ENCODE measurements at regions not wholly inside any gene's neighbourhood (a gene's known extent, or its start where the extent isn't known, plus 50 kb on each side); places are given as distances from the start of the nearest gene placed in this dataset.

DNA sequence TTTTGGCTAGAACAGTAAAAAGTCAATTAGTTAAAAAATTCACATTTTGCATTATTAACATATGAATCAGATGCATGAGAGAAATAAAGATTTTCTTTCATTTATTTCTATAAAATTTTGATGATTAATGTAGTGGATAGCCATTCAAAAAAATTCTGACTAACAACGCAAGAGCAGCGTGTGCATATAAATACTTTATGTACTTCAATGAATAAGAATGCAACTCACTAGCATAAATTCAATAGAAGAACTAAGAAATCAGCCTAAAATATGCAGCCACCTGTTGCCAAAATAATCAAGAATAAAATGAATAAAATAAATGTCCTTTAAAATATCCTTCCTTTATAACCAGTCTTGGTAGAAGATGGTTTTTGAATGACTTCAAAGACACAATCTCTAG is 471.9 kb downstream of the PDGFC start:
- no peak for DNase-seq (ENCODE audit: low read depth)

DNA sequence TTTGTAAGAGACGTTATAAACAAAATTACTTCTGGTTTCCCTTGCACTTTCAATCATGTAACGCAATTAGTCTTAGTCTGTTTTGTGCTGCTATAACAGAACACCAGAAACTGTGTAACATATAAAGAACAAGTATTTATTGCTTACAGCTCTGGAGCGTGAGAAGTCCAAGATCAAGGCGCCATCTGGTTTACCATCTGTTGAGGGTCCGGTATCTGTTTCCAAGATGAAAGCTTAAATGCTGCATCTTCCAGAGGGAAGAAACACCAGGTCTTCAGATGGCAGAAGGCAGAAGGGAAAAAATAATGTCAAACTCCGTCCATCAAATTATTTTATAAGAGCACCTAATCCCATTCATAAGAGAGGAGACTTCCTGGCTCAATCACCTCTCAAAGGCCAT is 474.1 kb downstream of the PDGFC start:
- DNase-seq (ENCODE audit: low read depth), result no peak

DNA sequence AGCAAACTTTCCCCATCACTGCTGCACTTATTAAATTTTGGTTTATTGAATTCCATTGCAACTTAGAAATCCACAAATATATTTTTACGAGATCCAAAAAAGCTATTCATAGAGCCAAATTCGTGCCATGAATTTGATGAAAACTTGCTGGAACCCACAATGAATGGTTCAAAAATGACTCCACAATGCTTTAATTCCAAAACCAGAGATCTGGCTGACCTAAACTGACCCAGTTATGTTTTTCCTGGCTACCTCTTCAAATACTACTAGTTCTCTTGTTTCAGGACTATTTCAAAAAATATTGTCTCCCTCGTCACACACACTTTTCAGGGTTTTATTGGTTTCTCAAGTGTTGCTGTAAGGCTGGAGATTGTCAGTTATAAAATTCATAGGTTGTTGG is 474.8 kb downstream of the PDGFC start:
- peak; percentile 54 for DNase-seq (ENCODE audit: low read depth)

DNA sequence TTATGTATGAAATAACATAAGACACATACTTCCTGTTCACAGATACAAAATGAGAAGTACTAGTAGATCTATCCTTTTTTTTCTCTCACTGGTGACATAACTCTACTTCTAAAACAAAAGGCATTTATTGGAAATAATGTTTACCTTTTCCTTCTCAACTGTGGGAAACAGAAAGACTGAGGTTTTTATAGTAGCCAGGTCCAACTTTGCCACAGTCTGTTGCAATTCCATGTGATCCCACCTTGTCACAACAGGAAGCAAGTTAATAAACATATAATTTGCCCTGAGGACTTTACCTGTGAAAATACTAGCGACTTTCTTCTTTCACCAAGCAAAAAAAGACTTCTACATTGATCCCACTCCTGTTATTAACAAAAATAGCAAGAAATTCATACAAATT is 475.8 kb downstream of the PDGFC start:
- DNase-seq (ENCODE audit: low read depth), result no peak

DNA sequence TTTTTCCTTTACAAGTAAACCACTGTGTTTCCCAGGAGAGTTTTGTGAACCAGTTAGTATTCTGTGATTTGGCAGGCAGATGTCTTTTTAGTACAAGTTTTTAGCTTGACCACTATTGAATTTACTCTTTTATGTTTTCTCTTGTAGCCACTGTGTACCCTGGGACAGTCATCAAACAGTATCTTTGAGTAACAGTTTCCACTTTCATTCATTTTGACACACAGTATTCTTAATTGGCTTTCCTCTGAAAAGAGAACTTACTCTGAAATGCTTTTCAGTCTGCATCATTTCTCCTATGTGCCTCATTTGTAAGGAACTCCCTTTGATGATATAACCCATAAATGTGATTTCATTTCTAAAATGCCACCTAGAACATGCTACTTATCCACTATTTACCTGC is 476.5 kb downstream of the PDGFC start:
- no peak for DNase-seq (ENCODE audit: low read depth)

DNA sequence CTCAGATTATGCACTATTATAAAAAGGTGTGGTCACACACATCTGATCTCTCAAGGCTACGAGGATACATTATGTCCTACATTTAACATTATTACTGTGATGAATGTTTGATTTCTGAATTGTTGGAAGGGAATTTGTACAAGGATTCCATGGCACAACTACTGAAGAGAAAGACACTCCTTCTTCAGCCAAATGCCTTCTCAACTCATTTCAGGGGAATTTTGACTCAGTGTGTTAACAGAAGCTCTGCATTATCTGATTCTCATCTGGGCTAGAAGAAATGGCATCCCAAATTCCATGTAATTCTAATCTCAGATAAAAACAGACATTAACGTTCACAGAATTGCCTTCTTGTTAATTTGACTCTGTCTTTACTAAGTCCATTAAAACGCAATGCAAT is 477.7 kb downstream of the PDGFC start:
- DNase-seq (ENCODE audit: low read depth), result no peak

DNA sequence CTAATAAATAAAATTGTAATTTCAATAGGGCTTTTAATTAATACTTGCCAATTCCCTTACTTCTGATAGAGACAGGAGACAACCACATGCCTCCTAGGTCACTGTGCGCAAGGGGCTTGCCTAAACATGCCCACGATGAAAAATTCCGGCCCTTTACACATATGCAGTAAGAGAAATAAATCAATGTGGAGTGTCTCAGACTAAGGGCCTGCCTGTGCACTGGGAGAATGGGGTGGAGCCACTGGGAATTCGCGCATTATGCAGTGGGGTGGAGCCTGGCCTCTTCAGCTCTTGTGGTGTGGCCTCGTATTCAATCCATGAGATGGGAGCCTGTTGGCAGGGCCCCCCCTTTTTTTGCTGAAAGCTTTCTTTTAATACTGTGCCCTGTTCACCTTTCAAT is 484.5 kb downstream of the PDGFC start:
- no peak for DNase-seq (ENCODE audit: low read depth)

DNA sequence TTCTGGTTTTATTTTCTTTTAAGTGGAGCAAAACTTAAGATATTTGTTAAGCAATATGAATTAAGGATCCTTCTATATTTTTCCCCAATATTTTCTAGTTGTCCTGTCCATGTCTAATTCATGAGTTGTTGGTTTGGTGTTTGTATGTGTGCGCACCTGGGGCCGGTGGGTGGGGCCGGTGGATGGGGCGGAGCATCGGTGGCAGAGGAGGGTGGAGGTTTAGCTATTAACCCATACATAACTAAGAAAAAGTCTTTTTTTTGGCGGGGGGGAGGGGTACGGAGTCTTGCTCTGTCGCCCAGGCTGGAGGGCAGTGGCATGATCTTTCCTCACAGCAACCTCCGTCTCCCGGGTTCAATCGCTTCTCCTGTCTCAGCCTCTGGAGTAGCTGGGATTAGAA is 489.8 kb downstream of the PDGFC start:
- DNase-seq (ENCODE audit: low read depth), result no peak

DNA sequence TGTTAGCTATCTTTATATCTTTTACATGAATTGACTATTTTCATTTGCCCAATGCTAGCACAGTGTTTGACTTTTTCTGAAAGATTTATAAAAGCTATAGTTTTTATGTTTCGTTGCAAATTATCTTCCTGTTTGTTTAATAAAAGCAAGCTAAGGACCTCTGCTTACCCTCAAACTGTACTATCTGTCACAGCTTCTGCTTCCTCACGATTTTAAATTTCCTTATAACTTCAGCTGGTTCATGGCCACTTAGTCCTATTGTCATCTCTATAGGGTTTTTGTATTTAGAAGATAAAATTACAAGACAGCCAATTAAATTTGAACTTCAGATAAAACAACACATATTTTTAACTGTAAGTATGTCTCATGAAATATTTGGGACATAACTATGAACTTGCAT is 494.0 kb downstream of the PDGFC start:
- no peak for DNase-seq (ENCODE audit: low read depth)

DNA sequence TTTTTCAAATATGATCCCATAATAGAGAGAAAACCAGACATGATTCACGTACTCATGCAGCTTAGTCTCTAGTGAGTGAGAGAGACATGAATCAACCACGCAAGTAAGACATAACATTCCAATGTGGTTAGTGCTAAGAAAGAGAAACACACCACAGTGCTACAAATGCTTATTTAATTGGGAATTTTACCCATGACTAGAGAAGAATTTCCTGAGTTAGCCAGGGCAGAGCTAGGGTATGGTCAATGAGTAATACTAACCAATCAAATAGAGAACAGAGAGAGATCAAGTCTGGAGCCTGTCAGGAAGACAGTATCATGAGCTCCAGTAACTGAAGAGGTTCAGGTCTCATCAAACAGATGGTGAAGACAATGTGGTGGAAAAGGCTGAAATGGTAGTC is 495.2 kb downstream of the PDGFC start:
- peak; percentile 85 for DNase-seq (ENCODE audit: low read depth)

DNA sequence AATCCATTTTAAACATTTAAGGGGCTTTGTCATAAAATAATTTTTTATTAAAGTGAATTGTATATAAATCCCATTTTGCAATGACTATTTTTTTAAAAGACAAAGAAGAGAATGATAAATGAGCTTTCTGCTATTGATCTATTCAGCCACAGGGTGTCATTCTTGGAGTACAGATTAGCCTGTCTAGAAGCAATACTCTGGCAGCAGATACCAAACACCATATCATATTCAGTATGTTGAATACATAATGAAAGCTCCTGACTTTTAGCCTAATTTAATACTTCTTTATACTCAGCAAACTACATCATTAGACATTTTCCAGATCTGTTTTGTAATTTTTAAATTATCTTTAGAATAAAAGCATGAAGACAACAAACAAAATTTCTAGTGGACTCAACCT is 496.3 kb downstream of the PDGFC start:
- DNase-seq (ENCODE audit: low read depth), result peak; percentile 72

DNA sequence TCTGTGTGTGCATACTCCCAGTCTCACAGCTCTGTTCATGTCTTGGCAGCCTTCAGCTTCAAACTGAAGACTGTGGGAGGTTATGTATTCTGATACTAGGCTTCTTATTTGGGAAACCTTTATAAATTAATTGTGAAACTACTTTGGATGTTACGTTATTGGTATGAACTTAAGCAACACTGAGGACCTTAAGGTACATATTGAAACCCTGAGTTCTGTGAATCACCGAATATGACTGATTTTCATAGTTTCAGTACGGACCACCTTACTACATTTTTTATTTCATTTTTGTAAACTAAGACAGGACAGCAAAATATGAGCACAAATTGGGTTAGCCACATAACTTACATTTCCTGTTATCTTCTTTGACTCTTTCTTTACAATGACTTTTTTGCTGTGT is 498.4 kb downstream of the PDGFC start:
- no peak for DNase-seq (ENCODE audit: low read depth)

DNA sequence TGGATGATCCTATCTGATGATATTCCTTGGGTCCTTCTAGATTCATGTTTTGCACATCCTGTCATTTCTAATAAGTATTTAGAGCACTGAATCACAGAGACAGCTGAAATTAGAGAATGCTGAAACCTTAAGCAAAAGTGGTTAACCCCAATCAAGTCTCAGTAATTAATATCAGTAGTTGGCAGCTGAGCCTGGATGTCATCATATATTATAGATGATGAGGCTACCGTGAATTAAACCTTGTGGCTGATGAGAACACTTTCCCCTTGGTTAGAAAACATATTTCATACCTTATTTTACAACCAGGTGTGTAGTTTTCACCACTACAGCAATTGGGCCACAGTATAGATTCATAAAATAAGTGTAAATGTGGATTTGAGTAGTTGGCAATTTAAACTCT is 499.0 kb downstream of the PDGFC start:
- peak; percentile 37 for DNase-seq (ENCODE audit: low read depth)

DNA sequence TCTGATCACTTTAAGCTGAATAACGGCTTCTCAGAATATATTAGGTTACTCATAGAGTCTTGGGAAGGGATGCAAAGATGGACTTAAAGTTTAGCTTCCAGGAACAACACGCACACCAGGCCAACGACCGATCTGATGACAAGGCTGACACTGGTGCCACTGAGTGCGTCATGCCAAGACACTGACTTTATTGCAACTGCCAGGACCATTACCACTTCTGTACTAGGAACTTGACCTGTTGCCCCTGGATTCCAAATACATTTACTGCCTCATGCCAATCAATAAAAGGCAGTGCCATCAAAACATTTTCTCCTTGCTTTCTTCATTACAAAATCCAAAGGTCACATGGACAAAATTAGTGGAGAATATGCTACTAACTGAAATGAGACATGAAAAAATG is 505.9 kb upstream of the CTSO start:
- no peak for DNase-seq (ENCODE audit: low read depth)

DNA sequence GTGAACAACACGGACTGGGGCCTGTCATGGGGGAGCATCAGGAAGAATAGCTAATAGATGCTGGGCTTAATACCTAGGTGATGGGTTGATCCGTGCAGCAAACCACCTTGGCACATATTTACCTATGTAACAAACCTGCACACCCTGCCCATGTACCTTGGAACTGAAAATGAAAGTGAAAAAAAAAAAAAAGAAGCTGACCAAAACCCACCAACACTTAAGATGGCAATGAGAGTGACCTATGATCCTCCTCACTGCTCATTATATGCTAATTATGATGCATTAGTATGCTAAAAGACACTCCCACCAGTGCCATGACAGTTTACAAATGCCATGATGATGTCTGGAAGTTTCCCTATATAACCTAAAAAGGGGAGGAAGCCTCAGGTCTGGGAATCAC is 503.2 kb upstream of the CTSO start:
- DNase-seq (ENCODE audit: low read depth), result no peak

DNA sequence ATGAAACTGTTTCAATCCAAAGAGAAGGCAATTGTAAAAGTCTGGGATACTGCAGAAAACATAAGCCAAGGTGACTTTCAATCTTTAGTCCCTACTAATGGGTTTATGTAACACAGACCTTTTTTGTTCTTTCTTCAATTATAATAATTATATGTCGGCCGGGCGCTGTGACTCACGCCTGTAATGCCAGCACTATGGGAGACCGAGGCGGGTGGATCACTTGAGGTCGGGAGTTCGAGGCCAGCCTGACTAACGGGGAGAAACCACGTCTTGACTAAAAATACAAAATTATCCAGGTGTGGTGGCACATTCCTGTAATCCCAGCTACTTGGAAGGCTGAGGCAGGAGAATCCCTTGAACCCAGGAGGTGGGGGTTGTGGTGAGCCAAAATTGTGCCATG is 489.8 kb upstream of the CTSO start:
- no peak for DNase-seq (ENCODE audit: low read depth)

DNA sequence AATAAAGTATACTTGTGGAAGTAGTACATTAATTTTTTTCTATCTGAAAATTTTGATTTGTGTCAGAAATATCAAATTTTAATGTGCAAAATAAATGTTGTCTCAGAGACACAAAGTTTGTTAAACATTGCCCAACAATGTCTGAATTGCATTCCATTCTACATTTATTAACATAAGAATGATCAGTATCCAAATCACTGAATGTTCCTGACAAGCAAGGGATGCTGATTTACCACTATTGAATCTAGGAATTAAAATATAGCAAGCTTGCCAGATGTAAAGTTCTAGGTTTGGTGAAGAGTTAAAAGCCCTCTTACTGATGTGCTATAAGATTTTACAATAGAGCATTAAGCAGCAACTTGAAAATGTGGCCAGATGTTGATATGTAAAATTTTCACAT is 489.2 kb upstream of the CTSO start:
- no peak for DNase-seq (ENCODE audit: low read depth)

DNA sequence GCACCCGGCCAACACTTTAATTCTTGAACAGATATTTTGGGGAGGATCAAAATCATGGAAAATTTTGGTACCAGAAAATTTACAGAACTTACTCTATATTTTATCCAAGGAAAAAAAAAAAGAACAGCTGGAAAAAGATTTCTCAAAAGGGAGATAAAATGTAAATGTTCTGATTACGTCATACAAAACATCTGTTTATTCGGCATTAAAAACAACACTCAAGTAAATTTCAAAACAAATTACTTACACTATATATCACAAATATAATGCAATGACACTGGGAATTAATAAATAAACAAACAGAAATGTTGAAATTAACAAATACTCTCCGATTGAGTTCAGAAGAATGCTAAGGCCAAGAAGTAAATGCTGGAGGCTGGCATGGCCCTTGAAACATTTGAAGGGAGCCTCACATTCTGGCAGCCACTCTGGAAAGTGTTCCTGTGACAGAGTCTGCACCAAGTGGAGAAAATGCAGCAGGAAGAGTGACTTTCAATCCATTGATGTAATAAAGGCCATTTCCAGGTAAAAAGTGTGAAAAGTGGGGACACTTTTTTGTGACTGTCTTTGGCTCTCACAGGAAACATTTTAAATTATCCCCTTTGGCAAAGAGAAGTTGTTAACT is 486.0 kb upstream of the CTSO start:
- no peak for DNase-seq (ENCODE audit: low read depth)

DNA sequence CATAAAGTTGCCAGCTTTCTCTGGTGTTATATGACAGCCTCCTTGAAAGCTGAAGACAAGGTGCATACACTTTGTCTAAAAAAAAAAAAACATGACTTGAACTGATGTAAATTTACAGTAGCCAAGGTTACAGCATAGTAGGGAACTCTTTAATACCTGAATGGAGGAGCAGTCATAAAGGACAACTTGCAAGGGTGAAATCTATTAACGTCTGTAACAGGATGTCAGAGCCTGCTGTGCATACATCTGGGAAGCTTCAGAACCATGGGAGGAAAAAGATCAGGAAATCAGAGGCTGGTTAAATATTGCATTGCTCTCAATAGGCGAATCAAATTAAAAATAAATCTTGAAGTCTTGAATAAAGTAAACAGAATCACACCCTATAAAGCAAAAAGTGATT is 484.0 kb upstream of the CTSO start:
- no peak for DNase-seq (ENCODE audit: low read depth)

DNA sequence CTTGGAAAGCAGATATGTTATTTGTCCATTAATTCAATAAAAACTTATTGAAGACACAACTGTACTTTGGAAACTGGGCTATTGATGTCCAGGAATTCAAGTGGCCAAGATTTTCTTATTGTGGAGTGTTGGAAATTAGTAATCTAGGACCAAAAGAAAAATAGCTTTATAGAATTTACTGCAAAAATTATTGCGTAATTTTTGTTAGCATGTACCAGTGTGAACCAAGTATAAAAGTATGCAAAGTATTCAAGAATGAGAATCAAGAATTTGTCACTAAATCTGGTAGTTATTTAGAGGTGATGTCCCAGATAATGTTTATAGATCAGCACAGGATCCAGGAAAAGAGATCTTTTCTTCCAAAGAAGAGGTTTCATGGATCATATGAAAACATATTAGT is 468.9 kb upstream of the CTSO start:
- no peak for DNase-seq (ENCODE audit: low read depth)

DNA sequence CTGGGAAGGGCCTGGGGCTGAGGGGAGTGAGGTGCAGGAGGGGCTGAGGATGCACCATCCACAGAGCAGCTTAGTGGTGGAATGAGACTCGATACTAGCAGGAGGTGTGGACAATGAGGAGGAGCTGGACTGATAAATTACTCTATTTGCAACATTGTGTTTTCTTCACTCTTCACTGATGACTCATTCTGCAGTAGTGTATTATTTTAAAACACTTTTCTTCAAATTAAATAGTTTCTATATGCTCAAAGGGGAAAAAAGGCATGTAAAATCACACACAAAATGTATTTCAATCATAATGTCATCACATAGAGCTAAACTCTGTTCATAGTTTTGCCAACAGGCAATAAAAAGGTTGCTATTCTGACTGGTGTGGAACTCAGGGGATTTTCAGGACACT is 467.0 kb upstream of the CTSO start:
- DNase-seq (ENCODE audit: low read depth), result no peak

DNA sequence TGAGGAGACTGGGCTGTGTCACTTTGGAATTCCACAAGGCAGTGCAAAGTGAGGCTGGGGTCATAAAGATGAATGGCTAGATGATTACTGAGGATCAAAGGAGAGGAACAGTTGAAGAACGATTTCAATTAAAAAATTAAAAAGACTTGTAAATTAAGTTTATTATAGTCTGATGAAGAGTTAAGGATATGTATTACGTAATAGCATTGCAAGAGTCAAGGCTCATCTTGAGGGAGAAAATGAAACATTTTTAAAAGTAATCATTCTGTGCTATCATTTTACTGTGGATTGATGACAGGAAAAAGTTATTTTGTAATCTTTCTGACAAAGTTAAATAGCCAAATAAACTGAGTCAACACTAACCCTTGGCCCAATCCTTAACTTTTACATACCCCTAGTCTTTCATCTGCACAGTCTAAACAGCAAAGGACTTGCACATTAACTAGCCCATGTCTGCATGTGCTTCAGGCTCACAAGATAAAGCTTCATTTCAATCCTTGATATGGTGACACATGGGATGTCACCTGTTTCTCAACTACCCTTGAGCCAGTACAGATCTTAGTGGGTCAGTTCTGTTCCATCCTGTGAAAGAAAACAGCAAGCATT is 465.5 kb upstream of the CTSO start:
- DNase-seq (ENCODE audit: low read depth), result no peak

DNA sequence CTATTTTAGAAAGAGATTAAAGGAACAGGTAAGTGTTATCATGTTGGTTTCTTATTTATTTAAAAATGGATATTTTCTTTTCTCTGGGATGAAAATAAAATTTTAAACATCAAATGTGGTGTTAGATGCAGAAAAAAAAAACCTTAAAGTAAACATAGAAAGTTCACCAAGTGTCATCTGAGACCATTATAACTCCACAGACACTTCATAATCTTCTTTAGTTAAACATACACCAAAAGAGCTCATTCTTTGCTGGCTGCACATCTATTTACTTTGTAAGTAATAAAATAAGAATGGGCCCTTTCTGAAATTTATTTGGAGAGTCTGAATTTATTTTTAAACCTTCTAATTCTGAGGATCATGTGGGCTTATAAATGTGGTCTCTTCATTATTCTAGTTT is 460.7 kb upstream of the CTSO start:
- DNase-seq (ENCODE audit: low read depth), result no peak
